Gastrocnemius medialis (tissue), 4 donors: ENCODE measurements at regions not wholly inside any gene's neighbourhood (a gene's known extent, or its start where the extent isn't known, plus 50 kb on each side); places are given as distances from the start of the nearest gene placed in this dataset.

ENCODE experiments used
- ATAC-seq, 2 donors: fragments of 150-250 bp; one replicate each; pipeline ENCODE4 v1.9.1; 2016
- DNase-seq, 2 donors: peaks; one replicate each; pipeline ENCODE4 v3.0.0-alpha.2; 2019
- H3K27ac ChIP-seq, 4 donors: fragments of 200-600 bp; sonication (generic); 1 replicate in 1 of 4; 2 replicates in 3 of 4; pipeline ENCODE4 v1.5.1; 2016 to 2018; ENCODE audit warnings: mild to moderate bottlenecking in 2 of 4, moderate library complexity in 1 of 4
- H3K27me3 ChIP-seq, 3 donors: fragments of 200-600 bp; sonication (generic) in 2 of 3; 1 replicate in 1 of 3; 2 replicates in 2 of 3; pipeline versions ENCODE4 v1.5.1 to v1.6.0; 2016 to 2019; ENCODE audit warnings: mild to moderate bottlenecking in 1 of 3, moderate library complexity in 1 of 3
- H3K36me3 ChIP-seq, 2 donors: fragments of 200-600 bp; sonication (generic) in 1 of 2; one replicate each; pipeline ENCODE4 v1.5.1; 2017 to 2018
- H3K4me1 ChIP-seq, 2 donors: fragments of 200-600 bp; sonication (generic) in 1 of 2; one replicate each; pipeline ENCODE4 v1.5.1; 2016 to 2017; ENCODE audit warnings: mild to moderate bottlenecking in 2 of 2
- H3K4me3 ChIP-seq, 4 donors: fragments of 200-600 bp; sonication (generic) in 3 of 4; 1 replicate in 1 of 4; 2 replicates in 3 of 4; pipeline ENCODE4 v1.5.1; 2016 to 2019; ENCODE audit warnings: mild to moderate bottlenecking in 2 of 4
- H3K9me3 ChIP-seq, 3 donors: fragments of 200-600 bp; sonication (generic) in 2 of 3; 1 replicate in 1 of 3; 2 replicates in 2 of 3; pipeline ENCODE4 v1.5.1; 2016 to 2019
- CTCF ChIP-seq, 5 experiments: fragments of 450-650 bp in 3 of 5; fragments of 200-600 bp in 2 of 5; sonication (generic) in 2 of 5; IDR thresholded peaks in 4 of 5; conservative IDR thresholded peaks in 1 of 5; 1 replicate in 4 of 5; 2 replicates in 1 of 5; pipeline ENCODE4 v1.5.1; 2016 to 2019; ENCODE audit warnings: antibody characterized with exemption in 5 of 5, mild to moderate bottlenecking in 3 of 5, moderate library complexity in 3 of 5
- POLR2A ChIP-seq, 2 donors: fragments of 450-650 bp; IDR thresholded peaks; one replicate each; pipeline ENCODE4 v1.6.1; 2017; ENCODE audit warnings: antibody characterized with exemption in 2 of 2, mild to moderate bottlenecking in 2 of 2, moderate library complexity in 2 of 2
- in situ Hi-C, 4 donors: fragments of 200-750 bp; cut with MboI; loops; one replicate each; pipeline versions ENCODE4 v1.15.0 to v1.8.0; 2017; ENCODE audit warnings: low sequenced_read_pairs in 4 of 4
- intact Hi-C: fragments of 100-400 bp; cut with DNase I; formaldehyde crosslinking; loops from one replicate; pipeline ENCODE4 v1.15.1; 2023; ENCODE audit warnings: low total_unique reads

- no peak for ATAC-seq
Measured at GRCh38 chrX:10707773-10708172, 87.4 kb upstream of the MID1 start.

GRCh38 chrX:10709276-10709675 is 88.9 kb upstream of the MID1 start:
- ATAC-seq, result no peak
- H3K36me3 ChIP-seq, result no peaks in the 10 kb centered on the region
- DNase-seq, result no peak
- H3K9me3 ChIP-seq, result no peaks in the 10 kb centered on the region
- intact Hi-C loops (no loop called here), in situ Hi-C loops (no loop called here)
- no peaks in the 10 kb centered on the region for H3K27me3 ChIP-seq
- H3K27ac ChIP-seq, result no peak overlapping the region
- no peaks in the 10 kb centered on the region for H3K4me1 ChIP-seq
- TF ChIP-seq CTCF (IDR thresholded peaks at IDR 0.05 in 4 of 5, conservative IDR thresholded peaks at IDR 0.05 in 1 of 5) (no peak), POLR2A (IDR thresholded peaks at IDR 0.05) (no peak)
- no peak overlapping the region for H3K4me3 ChIP-seq

More at GRCh38 chrX:10707773-10708172, 87.4 kb upstream of the MID1 start:
- no peak for TF ChIP-seq CTCF (IDR thresholded peaks at IDR 0.05 in 4 of 5, conservative IDR thresholded peaks at IDR 0.05 in 1 of 5)
- TF ChIP-seq POLR2A (IDR thresholded peaks at IDR 0.05), result no peak
- in situ Hi-C loops (no loop called here), intact Hi-C loops (no loop called here)
- Histone ChIP-seq H3K36me3 (no peaks in the 10 kb centered on the region), H3K27me3 (no peaks in the 10 kb centered on the region), H3K4me3 (no peak overlapping the region), H3K4me1 (no peaks in the 10 kb centered on the region), H3K27ac (no peak overlapping the region), H3K9me3 (no peaks in the 10 kb centered on the region)
- no peak for DNase-seq

GRCh38 chrX:10714531-10714930 is 94.1 kb upstream of the MID1 start:
- no peak for DNase-seq
- ATAC-seq, result no peak
- in situ Hi-C loops (no loop called here), intact Hi-C loops (no loop called here)
- Histone ChIP-seq H3K4me3 (no peak overlapping the region), H3K9me3 (no peaks in the 10 kb centered on the region), H3K27me3 (no peaks in the 10 kb centered on the region), H3K4me1 (no peaks in the 10 kb centered on the region), H3K36me3 (no peaks in the 10 kb centered on the region), H3K27ac (no peak overlapping the region)
- TF ChIP-seq POLR2A (IDR thresholded peaks at IDR 0.05) (no peak), CTCF (IDR thresholded peaks at IDR 0.05 in 4 of 5, conservative IDR thresholded peaks at IDR 0.05 in 1 of 5) (no peak)

- Histone ChIP-seq H3K4me3 (no peak overlapping the region), H3K27ac (no peak overlapping the region), H3K9me3 (no peaks in the 10 kb centered on the region), H3K36me3 (no peaks in the 10 kb centered on the region), H3K4me1 (no peaks in the 10 kb centered on the region), H3K27me3 (no peaks in the 10 kb centered on the region)
- DNase-seq (peak; percentile 5 to 38), ATAC-seq (peak; percentile 65 to 69)
- TF ChIP-seq CTCF (IDR thresholded peaks at IDR 0.05 in 4 of 5, conservative IDR thresholded peaks at IDR 0.05 in 1 of 5) (peak in 4 of 5 experiments; percentile 39 to 61 (median 49)), POLR2A (IDR thresholded peaks at IDR 0.05) (no peak)
- in situ Hi-C loops, result no loop called here
- intact Hi-C loops, result loop anchor here (1.0 kb wide), 1 partner anchor 534 kb away; no protein-coding TSS in a partner anchor
Measured at GRCh38 chrX:10722851-10723250, 102.5 kb upstream of the MID1 start.

DNA sequence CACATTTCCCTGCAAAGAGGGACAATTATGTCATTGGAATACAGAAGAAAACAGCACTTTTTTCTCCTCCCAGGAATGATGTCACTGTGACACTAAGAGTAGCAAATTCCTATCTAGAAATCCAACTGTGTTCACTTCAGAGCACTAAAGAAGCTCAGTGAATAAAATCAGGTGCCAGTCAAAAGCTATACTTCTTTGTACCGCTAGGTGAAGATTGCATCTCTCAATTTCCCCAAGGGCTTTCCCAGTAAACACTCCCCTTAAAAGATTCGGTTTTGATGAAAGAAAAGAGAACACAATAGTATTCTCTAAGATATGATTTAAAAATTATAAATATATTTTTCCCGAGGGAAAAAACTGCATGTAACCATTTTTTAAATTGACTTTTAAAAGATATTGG is 104.7 kb upstream of the MID1 start:
- Histone ChIP-seq H3K27ac (no peak overlapping the region), H3K36me3 (no peaks in the 10 kb centered on the region), H3K4me1 (no peaks in the 10 kb centered on the region), H3K9me3 (no peaks in the 10 kb centered on the region), H3K27me3 (no peaks in the 10 kb centered on the region), H3K4me3 (no peak overlapping the region)
- DNase-seq (no peak), ATAC-seq (no peak)
- intact Hi-C loops (no loop called here), in situ Hi-C loops (no loop called here)
- TF ChIP-seq CTCF (IDR thresholded peaks at IDR 0.05 in 4 of 5, conservative IDR thresholded peaks at IDR 0.05 in 1 of 5), result no peak
- TF ChIP-seq POLR2A (IDR thresholded peaks at IDR 0.05), result no peak
